HG03571 (cell line): ENCODE measurements at regions not wholly inside any gene's neighbourhood (a gene's known extent, or its start where the extent isn't known, plus 50 kb on each side); places are given as distances from the start of the nearest gene placed in this dataset.

Experiments
- ATAC-seq: cut with Tn5 transposase; IDR thresholded peaks from one replicate; pipeline ENCODE4 v1.9.1; 2021; ENCODE audit not compliant: unreplicated experiment

DNA sequence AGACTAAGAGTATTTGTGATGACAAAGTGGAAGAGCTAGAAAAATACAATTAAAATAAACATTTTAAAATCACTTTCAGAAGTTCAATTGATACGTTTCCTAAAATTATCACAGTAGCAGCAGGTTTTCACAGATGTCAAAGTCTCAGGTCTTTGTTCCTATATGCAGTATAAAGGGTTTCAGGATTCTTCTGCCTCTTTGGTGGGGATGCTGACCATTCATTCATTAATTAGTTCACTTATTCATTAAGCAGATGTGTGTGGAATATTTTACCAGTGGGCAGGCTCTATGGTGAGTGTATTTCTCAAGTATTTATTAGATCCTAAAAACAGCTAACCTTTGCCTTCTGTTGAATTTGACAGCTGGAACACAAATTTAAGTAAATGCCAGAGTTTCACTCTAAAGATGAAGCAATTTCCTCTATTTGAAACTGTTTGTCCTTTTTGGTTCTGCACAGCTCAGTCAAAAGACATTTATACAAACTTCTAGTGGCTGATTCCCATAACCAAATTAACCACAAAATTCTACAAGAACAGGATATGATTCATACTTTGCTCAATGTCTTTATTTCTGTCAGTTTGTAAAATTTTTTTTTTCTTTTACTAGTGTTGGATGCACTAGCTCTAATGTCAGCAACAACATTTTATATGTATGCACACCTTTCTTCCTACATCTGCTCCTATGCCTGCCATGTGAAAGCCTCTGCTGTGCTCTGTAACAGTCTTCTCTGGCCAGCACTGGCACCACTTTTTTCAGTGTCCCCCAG lies 75.9 kb upstream of the PRR16 start:
- no peak for ATAC-seq

DNA sequence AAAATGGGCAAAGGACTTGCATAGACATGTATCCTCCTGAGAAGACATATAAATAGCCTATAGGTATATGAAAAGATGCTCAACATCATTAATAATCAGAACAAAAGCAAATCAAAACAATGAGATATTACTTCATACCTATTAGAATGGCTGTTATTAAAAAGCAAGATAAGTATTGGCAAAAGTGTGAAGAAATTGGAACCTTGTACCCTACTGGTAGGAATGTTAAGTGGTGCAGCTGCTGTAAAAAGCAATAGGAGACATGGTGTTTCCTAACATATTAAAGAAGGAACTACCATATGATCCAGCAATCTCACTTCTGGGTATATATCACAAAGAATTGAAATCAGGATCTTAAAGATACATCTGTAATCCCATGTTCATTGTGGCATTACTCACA lies 69.8 kb upstream of the PRR16 start:
- ATAC-seq = no peak

DNA sequence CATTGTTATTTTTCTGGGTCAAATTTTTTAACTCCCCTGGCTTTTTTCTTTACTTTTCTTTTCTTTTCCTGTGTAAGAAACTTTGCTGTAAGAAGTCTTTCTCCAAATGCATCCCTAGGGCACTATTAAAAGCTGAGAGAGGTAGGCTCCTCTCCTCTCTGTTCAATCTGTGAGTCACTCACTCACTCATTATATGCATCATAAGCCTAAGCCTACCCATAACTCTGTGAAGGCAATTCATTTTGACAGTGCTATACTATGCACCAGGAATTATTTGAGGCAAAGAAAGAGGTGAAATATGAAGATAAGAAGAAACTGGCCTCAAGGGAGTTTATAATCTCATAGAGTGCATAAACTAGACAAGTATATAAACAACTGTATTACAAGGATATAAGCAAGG lies 67.9 kb upstream of the PRR16 start:
- ATAC-seq = no peak

DNA sequence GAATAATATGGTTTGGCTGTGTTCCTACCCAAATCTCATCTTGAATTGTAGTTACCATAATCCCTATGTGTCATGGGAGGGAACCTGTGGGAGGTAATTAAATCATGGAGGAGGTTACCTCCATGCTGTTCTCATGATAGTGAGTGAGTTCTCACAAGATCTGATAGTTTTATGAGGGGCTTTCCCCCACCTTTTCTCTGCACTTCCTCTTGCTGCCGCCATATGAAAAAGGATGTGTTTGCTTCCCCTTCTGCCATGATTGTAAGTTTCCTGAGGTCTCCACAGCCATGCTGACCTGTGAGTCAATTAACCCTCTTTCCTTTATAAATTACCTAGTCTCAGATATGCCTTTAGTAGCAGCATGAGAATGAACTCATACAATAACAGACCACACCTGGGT lies 63.7 kb upstream of the PRR16 start:
- ATAC-seq = no peak

DNA sequence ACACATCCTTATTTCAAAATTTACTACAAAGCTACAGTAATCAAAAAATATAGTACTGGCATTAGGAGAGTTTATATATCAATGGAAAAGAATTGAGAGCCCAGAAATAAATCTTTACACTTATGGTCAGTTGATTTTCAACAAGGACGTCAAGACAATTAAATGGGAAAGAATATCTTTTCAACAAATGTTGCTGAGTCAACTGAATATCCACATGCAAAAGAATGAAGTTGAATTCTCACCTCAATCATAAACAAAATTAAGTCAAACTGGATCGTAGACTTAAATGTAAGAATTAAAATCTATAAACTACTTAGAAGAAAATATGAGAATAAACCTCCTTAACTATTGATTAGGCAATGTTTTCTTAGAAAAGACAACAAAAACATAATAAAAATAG lies 61.5 kb upstream of the PRR16 start:
- ATAC-seq = no peak

DNA sequence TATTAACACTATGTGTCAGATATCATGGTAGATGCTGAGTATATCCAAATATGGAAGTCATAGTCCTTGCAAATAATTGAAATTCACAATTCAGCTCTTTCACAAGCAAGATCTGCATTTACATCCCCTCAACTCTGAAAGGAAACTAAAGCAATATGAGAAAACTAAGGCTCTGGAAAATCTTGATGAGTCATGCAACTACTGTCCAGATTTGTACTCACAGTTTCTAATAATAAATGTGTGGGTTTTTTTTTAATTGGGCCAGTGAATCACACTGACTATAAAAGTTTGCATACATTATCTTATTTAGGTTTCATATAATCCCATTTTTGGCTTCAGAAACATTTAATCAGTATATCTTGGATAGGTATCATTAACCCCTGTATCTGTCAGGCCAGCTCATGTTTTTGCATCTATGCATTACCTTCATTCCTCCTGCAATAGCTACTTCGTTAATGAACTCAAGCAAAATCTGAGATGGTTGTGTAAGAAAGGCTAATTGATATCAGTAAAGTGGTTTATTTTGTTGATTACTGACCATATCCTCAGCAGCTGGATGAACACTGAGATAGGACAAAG lies 58.7 kb upstream of the PRR16 start:
- ATAC-seq = no peak

DNA sequence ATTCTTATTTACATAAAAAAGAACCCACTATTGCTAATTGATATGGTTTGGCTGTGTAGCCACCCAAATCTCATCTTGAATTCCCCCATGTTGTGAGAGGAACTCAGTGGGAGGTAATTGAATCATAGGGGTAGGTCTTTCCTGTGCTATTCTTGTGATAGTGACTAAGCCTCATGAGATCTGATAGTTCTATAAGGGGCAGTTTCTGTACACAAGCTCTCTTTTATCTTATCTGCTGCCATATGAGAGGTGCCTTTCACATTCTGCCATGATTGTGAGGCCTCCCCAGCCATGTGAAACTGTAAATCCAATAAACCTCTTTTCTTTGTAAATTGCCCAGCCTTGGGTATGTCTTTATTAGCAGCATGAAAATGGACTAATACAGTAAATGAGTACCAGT lies 58.2 kb upstream of the PRR16 start:
- no peak for ATAC-seq

DNA sequence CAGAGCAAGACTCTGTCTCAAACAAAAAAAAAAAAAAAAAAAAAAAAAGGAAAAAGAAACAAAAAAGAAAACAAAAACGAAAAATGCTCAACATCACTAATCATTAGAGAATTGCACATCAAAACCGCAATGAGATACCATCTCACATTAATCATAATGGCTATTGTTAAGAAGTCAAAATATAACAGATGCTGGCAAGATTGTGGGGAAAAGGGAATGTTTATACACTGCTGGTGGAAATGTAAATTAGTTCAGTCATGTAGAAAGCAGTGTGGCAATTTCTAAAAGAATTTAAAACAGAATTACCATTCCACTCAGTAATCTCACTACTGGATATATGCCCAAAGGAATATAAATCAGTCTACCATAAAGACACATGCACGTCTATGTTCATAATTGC lies 50.4 kb upstream of the PRR16 start:
- ATAC-seq = no peak
